Activated CD4-positive, CD25-positive, alpha-beta regulatory T cell treated with anti-CD3 and anti-CD28 coated beads, Interleukin-2, amount 50 U/mL, for 24 hours (primary cell): ENCODE measurements at regions not wholly inside any gene's neighbourhood (a gene's known extent, or its start where the extent isn't known, plus 50 kb on each side); places are given as distances from the start of the nearest gene placed in this dataset.

Experiments
- ATAC-seq, 2 donors: fragments of 150-1000 bp; cut with Tn5 transposase; one replicate each; pipeline ENCODE4 v1.10.0; 2021; ENCODE audit warnings: mild to moderate bottlenecking in 1 of 2, moderate library complexity in 1 of 2

DNA sequence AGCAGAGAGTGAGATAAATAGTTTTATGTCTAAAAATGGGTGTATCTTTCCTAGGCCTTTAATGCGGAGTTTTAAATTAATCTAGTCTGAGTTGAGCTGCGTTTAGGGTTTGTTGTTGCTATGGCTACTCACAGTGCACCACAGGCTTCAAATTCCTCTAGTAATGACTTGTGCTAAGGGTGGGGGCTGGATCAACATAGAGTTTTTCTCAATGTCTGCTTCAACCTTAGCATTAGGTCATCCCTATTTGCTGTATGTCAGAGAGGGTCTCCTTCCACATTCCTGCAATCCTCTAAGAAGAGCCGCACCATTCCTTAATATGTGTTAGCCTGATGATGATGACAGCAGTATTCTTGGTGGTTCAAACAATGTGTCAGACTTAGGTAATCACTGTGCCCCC is 465.6 kb upstream of the KIF2A start:
- ATAC-seq = no peak

DNA sequence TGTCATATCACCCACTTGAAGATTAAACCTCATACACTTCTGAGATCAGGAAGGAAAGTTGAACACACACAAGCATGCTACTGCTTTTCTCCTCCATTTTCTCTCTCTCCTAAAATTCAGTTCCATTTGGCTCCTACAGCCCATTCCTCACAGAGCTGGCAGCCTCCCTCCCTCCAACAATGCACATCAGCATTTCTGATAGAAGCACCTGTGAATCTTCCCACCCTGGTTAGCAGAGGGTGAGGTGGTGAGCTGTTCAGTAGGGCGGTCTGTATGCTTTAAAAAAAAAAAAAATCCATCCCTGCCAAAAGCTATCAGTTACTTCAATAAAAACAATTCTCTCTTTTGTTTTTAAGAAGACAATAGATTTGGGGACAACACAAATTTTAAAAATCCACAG is 463.2 kb upstream of the KIF2A start:
- ATAC-seq = no peak

DNA sequence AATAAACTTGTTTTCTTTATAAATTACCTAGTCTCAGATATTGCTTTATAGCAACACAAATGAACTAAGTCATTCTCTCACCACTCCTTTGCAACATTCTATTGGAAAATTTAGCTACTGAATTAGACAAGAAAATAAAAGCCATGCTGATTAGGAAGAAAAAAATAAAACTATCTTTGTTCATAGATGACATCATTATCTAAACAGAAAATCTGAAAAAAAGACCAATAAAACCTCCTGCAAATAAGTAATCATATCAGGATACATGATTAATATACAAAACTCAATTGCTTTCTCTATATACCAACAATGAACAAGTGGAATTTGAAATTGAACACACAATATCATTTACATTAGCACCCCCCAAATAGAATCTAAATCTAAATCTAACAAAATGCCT is 455.3 kb upstream of the KIF2A start:
- no peak for ATAC-seq

DNA sequence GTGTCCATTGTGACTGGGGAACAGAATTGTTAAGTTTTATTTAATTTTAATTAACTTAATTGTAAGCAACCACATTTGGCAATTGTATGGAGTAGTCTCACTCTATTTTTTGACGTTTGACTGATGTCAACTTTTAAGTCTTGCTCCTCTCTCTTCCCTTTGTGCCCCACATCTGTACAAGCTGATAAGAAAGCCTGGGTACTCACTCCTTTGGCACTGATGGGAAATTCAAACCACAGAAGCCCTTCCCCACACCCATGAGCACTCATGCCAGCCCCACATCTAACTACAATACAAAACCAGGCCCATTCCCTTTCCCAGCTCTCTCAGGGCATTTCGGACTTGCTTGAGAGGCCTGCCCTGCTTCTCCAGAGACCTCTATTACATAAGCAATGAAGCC is 451.5 kb upstream of the KIF2A start:
- ATAC-seq = no peak

DNA sequence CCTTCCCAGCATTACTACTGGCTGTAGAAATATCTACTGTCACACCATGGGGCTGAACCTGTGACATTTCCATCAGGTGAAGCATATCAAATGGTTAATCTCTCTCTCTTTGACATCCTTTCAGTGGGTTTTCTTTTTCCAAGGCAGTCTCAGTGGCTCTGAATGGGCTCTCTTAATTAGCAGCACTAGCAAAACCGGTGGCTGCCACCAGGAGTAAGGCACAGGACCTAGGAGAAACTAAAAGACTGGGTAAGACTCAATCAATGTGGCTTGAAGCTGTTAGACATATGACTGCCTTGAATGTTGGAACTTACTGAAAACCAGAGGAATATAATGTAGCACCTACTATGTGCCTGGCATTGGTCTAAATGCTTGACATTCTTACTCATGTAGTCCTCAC is 445.0 kb upstream of the KIF2A start:
- ATAC-seq = no peak

DNA sequence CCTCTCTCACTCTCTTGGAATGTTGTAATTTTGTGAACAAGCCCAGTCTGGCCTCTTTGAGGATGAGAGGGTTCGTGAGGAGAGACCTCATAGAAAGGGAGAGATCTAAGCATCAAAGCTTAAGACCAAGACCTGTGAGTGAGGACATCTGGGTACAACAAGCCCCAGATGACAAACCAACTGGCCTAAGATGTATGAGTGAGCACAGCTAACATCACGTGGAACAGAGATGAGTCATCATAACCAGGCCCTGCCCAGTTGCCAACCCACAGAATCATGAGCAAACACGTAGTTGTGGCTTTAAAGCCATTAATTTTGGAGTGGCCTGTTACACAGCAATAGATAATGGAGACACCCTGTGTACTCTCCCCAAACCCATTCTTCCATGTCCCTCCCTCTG is 439.1 kb upstream of the KIF2A start:
- peak in 1 of 2 donors; percentile 17 for ATAC-seq

DNA sequence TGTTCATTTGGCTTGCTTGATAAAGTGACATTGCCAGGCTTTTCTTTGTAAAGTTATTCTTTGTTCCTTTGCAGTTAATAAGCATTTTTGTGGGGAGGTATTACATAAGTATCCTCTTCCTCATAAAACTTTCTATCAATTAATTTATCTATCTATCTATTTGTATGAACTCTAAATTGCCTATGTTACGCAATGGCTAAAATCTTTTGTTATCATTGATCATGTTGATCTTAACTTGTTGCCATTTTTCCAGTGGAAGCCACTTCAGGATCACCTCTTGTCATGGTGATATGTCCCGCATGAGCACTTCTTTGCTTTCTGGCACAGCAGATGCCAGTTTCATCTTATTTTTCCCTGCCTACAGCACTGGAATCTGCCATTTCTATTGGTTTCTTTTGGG is 436.7 kb upstream of the KIF2A start:
- no peak for ATAC-seq

DNA sequence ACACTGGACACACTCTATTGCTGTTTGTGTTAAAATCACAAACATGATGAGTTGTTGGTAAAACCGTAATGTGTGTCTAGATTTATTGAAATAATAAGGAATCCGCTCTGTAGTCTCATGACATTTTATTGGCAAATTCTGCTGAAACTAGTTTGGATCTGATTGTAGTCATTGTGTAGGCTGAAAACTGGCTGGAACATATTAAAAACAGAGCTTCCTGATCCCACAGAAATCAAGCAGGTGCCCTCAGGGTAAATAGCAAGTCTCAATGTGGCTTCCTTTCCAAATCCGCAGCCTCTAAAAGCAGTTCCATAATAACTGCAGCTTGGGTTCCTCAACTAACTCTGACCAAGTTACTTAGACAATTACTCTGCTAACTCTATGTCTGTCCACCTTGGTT is 427.5 kb upstream of the KIF2A start:
- no peak for ATAC-seq

DNA sequence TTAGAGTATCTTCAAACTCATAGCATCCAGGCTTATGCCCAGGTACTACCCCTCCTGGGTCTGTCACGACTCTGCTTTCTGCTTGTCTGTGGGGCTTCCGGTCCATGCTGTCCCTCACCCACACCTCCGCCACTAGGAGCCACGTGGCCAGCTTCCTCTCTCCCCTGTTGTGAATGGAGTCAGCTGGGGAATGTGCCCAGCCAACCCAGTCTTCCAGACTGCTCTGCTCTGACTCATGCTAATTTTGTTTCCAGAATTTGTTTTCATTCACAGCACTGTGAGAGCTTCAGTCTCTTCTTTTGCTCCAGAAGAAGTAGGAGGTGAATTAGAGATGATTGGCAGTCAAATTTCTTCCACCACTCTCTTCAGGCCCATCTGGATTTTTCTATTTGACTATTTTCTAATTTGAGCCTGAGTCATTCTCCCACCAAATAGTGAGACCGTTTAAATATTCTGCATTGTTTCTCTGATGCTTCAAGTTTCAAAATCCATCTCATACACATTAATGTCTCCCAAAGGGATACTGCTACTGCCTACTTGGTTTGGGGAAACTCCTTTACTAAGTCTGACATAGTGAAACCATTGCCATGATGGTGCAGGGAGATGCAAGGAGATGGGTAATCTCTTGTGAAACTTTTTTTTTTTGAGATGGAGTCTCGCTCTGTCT is 424.1 kb upstream of the KIF2A start:
- ATAC-seq = no peak

DNA sequence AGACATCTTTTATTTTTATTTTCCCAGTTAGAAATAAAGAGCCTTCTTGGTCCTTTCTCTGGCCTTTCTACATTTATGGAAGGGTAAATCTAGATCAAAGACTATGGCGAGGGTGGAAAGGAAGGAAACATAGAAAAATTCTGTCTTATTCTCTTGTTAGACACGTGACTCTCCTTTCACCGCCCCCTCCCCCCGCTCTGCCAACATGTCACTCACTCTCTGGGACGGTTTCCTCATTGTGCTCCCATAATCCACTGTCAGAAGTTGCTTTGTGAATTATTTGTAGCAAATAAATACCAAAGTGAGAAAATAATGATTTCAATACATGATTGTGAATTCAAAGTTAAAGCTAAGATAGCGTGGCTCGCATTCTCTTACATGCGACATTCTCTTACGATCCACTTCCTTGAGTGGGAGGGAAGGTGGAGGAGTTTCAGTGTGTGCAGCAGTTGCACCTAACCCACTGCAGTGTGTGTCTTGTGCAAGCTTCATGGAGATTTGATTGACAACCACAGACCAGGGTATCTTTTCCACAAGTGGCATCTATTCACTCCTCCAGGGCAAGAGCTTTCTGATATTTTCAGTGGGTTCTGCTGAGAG is 423.0 kb upstream of the KIF2A start:
- no peak for ATAC-seq

DNA sequence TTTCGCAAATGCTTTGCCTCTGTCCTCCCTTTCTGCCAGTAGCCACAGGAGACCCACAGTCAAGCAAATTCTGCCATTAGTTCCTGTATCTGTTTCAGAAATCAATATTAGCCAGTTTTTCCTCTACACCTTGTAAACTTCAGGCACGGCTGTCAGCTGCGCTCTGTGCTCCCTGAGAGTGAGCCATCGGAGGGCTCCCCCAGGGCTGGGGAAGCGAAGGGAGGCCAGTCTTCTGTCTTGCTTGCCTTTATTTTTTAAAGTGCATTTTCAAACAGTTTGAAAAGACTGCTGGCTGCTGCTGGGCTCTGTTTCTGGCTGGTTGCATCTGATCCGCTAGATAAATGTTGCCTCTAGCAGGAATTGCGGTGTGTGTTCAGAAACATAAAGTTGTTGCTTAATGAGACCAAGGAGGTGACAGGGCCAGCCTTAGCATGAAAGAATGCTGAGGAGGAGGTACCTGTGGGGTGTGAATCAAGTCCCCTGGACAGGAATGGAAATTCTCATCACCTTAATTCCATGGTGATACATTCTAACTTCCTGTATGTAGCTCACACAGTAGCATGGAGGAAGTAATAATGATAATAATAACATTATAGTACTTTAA is 421.7 kb upstream of the KIF2A start:
- ATAC-seq = no peak

DNA sequence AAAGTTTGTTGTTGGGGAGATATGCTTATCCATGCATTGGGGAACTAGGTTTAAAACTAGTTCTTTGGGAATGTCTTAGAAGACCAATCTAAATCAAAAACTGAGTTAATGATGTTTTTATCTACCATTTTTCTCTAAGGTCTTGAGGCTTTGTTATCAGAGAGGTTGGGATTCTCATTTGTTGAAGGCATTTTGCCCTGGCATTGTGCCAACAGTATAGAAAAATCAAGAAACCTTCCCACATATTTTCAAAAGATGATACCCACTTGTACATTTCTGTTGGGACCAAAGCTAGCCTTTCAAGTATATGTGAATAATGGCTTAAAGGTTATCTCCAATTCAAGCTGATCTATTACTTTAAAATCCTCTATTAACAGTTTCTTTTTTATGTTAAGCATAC is 419.8 kb upstream of the KIF2A start:
- ATAC-seq = no peak

DNA sequence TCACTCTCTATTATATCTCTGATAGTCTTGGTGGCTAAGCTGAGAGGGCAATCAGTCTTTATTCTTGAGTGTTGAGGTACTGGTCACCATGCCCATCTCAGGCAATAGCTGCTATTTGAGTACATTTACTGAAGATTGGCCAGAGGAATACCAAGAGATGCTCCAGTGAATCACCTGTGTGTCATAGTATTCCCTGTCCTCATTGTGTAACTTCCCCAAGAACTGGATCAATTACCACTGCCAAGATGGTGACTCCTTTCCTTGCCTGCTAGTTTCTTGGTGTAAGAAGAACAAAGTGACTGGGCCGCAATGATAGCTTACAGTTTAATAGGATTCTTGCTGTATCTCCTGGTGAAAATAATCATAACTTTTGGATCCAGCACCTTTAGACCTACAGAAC is 418.7 kb upstream of the KIF2A start:
- no peak for ATAC-seq

DNA sequence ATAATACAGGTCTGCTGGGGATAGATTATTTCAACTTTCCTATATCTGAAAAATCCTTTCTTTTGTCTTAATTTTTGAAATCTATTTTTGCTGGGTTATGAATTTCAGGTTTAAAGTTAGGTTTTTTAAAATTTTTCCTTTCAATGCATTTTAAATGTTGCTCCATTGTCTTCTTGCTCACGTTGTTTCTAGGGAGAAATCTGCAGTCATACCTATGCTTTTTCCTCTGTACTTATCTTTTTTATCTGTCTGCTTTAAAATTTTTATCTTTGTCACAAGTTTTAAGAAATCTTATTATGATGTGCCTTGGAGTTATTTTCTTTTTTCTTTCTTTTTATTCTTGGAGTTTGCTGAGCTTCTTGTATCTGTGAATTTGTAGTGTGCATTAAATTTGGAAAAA is 412.0 kb upstream of the KIF2A start:
- ATAC-seq = no peak

DNA sequence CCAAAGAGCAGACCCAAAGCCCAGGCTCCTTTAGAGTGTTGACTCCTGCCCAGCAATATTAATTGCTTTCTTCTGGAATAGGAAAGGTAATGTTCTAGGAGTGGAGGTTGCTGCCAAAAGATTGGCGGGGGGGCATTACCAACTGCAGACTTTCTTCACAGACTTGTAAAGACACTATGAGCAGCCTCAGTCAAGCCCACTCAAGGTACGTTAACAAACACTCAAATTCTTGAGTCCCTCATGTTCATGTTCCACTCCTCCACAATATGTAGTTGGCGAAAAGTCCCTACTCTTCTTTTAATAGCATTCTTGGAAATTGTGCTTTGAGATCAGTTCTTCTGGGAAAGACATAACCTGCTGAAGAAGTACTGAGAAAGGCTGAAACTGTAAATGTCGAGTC is 409.2 kb upstream of the KIF2A start:
- ATAC-seq = no peak

DNA sequence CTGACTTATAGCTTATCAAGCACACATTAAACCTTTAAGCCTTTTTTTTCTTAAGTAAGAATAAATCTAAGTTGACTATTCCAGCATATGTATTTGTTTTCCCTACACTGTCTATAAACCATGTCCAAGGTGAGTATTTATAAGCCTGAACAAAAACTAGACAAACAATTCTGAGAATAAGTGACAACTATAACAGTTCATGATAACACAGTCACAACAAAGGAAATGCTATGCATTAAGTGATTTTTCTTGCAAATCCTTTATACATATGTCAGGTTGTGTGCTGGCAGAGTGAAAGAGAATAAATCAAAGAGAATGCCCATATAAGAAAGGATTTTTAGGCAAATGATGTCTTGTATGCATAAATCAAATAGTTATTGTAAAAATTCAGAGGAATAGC is 408.8 kb upstream of the KIF2A start:
- ATAC-seq = no peak

DNA sequence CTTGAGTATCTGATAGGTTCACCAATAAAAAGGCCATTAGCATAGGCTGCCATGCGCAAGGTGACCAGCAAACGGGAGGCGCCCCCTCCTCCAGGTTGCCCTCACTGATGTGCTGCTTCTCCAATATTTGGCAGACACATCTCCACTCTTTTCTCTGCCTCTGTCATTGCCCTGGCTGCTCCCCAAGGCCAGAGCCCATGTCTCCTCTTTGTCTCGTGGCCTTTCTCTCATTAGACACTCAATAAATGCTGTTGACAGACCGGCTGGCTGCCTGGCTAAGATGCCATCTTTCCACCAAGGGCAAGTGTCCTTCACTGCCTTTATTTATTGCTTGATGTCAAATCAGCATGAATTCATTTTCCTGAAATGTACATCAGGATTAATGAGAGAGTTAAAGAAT is 404.0 kb upstream of the KIF2A start:
- ATAC-seq = no peak

DNA sequence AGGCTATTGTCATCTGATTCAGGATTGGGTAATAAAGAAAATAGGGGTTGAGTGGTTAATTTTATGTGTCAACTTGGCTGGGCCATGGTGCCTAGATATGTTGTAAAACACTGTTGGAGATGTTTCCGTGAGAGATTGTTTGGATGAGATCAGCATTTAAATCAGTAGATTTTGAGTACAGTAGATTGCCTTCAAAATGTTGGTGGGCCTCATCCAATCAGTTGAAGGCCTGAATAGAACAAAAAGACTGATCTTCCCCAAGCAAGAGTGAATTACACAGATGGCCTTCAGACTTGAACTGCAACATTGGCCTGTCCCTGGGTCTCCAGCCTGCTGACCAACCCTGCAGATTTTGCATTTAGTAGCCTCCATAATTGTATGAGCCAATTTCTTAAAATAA is 401.3 kb upstream of the KIF2A start:
- no peak for ATAC-seq

DNA sequence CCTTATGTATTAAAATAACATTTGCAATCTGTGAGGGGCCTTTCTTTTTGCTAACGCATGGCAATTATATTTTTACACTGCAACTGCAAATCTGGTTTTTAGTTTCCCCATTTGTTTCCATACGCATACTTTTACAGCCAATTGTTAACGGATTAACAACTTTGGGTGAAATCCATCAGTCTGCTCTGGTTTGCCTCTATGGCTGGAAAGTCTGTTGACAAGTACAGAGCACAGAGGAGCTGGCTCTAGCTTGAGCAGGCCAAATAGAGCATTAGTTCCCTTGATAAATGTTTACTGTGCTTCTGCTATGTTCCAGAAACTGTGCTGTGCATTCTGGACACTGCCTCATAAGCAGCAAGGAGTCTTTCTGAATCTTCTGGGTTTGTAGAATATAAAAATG is 400.4 kb upstream of the KIF2A start:
- ATAC-seq = no peak

DNA sequence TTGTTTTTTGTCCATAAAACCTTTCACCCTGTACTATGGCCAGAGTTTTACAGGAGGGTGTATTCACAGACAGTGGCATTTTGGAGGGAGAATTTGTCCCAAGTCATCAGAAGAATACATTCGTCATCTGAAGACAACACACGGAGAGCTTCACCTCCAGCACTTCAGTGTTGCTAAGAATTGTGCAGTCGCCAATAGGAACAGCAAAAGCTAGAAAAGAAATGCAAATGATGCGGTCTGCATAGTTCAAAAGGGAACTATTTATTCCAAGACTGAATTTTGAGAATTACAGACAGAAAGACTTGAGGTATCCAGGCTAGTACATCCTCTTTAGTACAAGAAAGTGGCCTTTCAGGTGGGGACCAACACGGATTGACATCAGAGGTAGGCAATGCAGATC is 399.2 kb upstream of the KIF2A start:
- no peak for ATAC-seq

DNA sequence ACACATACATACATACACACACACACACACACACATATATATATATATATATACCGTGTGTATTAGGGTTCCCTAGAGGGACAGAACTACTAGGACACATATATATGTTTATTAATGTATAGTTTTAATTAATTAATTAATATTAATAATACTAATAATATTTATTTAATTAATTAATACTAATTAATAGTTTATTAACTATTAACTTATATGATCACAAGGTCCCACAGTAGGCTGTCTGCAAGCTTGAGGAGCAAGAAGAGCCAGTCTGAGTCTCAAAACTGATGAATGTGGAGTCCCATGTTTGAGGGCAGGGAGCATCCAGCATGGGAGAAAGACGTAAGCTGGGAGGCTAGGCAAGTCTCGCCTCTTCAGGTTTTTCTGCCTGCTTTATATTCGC is 398.0 kb upstream of the KIF2A start:
- no peak for ATAC-seq

DNA sequence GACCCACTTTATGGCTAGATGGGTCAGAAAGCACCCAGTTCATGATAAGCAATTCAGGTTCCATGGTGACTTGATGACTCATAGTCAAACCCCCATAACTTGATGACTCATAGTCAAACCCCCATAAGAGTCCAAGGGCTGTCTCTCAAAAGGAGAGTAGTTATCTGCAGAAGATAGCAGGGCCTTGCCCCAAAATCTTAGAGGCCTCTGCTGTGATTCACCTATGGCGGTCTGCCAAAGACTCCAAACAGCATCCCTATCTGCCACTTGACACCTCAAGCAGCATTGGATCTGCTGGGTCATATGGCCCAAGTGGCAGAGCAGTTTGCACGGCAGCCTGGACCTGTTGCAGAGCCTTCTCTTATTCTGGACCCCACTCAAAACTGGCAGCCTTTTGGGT is 395.2 kb upstream of the KIF2A start:
- no peak for ATAC-seq

DNA sequence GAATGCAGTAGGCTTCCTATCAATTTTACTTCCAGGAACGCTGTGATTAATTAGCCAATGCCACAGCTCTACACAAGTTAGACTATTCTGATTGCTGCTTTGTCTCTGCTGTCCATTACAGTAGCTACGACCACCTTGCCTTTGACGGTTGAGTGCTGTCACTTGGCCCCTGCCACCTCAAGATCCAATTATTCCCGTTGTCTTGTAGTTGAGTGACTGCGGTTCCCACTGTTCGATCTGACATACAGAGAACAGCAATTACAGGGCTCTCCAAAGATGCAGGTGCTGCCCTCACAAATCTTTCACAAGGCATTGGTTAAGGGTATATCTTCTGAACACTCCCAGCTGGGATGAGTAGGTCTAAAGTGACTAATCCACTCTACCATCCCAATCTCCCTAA is 393.4 kb upstream of the KIF2A start:
- ATAC-seq = no peak

DNA sequence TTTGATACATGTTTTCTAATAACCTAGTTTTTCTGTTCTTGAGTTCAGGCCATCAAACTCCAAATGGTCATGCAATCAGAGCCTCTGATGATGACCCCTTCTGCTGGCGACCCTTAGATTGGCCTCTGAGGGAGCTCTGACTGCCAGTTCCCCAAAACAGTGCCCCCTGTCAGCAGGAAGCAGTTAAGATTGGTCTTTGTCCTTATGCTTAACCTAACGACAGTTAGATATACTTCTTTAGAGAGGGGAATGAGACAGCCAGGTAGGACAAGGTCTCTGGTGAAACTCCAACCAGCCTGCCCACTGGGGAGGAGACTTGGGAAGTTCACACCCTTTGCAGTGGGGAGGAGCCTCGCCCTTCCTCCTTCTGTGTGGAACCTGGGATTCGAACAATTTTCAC is 390.4 kb upstream of the KIF2A start:
- ATAC-seq = no peak
